ENCODE measurements at regions not wholly inside any gene's neighbourhood (a gene's known extent, or its start where the extent isn't known, plus 50 kb on each side); places are given as distances from the start of the nearest gene placed in this dataset.

- Histone ChIP-seq H3K9ac (ENCODE audit: extremely low read depth, low read length, poor library complexity, severe bottlenecking) (no peak overlapping the region), H3K27ac (ENCODE audit: low read depth, low read length) (no peak overlapping the region), H3K4me3 (ENCODE audit: low read length) (no peak overlapping the region), H3K36me3 (ENCODE audit: control insufficient read depth, insufficient read depth, low read length) (no peaks in the 10 kb centered on the region), H3K9me3 (ENCODE audit: control insufficient read depth, low read length) (no peaks in the 10 kb centered on the region), H3K4me1 (ENCODE audit: control insufficient read depth, insufficient read depth, low read length) (peaks cover 3% of the 10 kb centered on the region), H3K27me3 (ENCODE audit: control insufficient read depth, insufficient read depth, low read length, poor library complexity, severe bottlenecking) (no peaks in the 10 kb centered on the region)
- Mint-ChIP-seq H3K4me3 (no peak overlapping the region), H3K9me3 (no peaks in the 10 kb centered on the region), H3K4me1 (peaks cover 34% of the 10 kb centered on the region), H3K27ac (no peak overlapping the region), H3K36me3 (ENCODE audit: low read depth) (no peaks in the 10 kb centered on the region), H3K27me3 (ENCODE audit: insufficient read depth) (peaks cover 4% of the 10 kb centered on the region)
- 90 to 98% methylated on average over 4 of the region's 4 CpGs for WGBS, 2 experiments (ENCODE audit: insufficient coverage in 1 of 2, insufficient read length in 1 of 2)
- no peak for TF ChIP-seq CTCF (conservative IDR thresholded peaks at IDR 0.05)
- no peak for DNase-seq
Observed at GRCh38 chr1:232283864-232284263, 346.1 kb downstream of the SIPA1L2 start.

- H3K9me3 ChIP-seq (ENCODE audit: control insufficient read depth, low read length), result no peaks in the 10 kb centered on the region
- Mint-ChIP-seq H3K27me3 (ENCODE audit: insufficient read depth) (peaks cover 4% of the 10 kb centered on the region), H3K4me3 (no peak overlapping the region), H3K4me1 (peaks cover 37% of the 10 kb centered on the region), H3K27ac (no peak overlapping the region), H3K36me3 (ENCODE audit: low read depth) (no peaks in the 10 kb centered on the region), H3K9me3 (no peaks in the 10 kb centered on the region)
- H3K36me3 ChIP-seq (ENCODE audit: control insufficient read depth, insufficient read depth, low read length), result no peaks in the 10 kb centered on the region
- peaks cover 5% of the 10 kb centered on the region for H3K4me1 ChIP-seq (ENCODE audit: control insufficient read depth, insufficient read depth, low read length)
- 100% methylated on average over 1 of the region's 1 CpG; no CpG with 5 or more reads in 1 of the 2 experiments for WGBS, 2 experiments (ENCODE audit: insufficient coverage in 1 of 2, insufficient read length in 1 of 2)
- no peak overlapping the region for H3K27ac ChIP-seq (ENCODE audit: low read depth, low read length)
- no peak overlapping the region for H3K4me3 ChIP-seq (ENCODE audit: low read length)
- H3K9ac ChIP-seq (ENCODE audit: extremely low read depth, low read length, poor library complexity, severe bottlenecking), result no peak overlapping the region
- no peak for TF ChIP-seq CTCF (conservative IDR thresholded peaks at IDR 0.05)
- DNase-seq, result no peak
- no peaks in the 10 kb centered on the region for H3K27me3 ChIP-seq (ENCODE audit: control insufficient read depth, insufficient read depth, low read length, poor library complexity, severe bottlenecking)
Observed at GRCh38 chr1:232282498-232282897, 347.4 kb downstream of the SIPA1L2 start.

- Histone ChIP-seq H3K4me1 (ENCODE audit: control insufficient read depth, insufficient read depth, low read length) (peaks cover 8% of the 10 kb centered on the region), H3K27ac (ENCODE audit: low read depth, low read length) (no peak overlapping the region), H3K9ac (ENCODE audit: extremely low read depth, low read length, poor library complexity, severe bottlenecking) (no peak overlapping the region), H3K9me3 (ENCODE audit: control insufficient read depth, low read length) (no peaks in the 10 kb centered on the region), H3K27me3 (ENCODE audit: control insufficient read depth, insufficient read depth, low read length, poor library complexity, severe bottlenecking) (no peaks in the 10 kb centered on the region), H3K4me3 (ENCODE audit: low read length) (no peak overlapping the region), H3K36me3 (ENCODE audit: control insufficient read depth, insufficient read depth, low read length) (no peaks in the 10 kb centered on the region)
- Mint-ChIP-seq H3K4me1 (peaks cover 37% of the 10 kb centered on the region), H3K9me3 (no peaks in the 10 kb centered on the region), H3K27ac (peak overlapping the region; percentile 37), H3K4me3 (peak overlapping the region; percentile 7), H3K36me3 (ENCODE audit: low read depth) (no peaks in the 10 kb centered on the region), H3K27me3 (ENCODE audit: insufficient read depth) (peaks cover 10% of the 10 kb centered on the region)
- 20 to 41% methylated on average over 4 of the region's 4 CpGs for WGBS, 2 experiments (ENCODE audit: insufficient coverage in 1 of 2, insufficient read length in 1 of 2)
- peak; percentile 38 for TF ChIP-seq CTCF (conservative IDR thresholded peaks at IDR 0.05)
- peak; percentile 88 for DNase-seq
Observed at GRCh38 chr1:232280910-232281309, 349.0 kb downstream of the SIPA1L2 start.

Data from endodermal cell (in vitro differentiated cells).